Sciatic nerve (tissue), 2 donors: ENCODE measurements at regions not wholly inside any gene's neighbourhood (a gene's known extent, or its start where the extent isn't known, plus 50 kb on each side); places are given as distances from the start of the nearest gene placed in this dataset.
"Not testable (repeated sequence)": the region's sequence is repeated elsewhere in the genome, so short reads cannot be mapped to it uniquely, and the experiment has no call there.

Source experiments
- ATAC-seq: fragments of 200-7000 bp; cut with Tn5 transposase; one replicate; pipeline ENCODE4 v1.9.1; 2020; ENCODE audit warnings: mild to moderate bottlenecking, moderate library complexity
- DNase-seq: peaks from one replicate; pipeline ENCODE4 v3.0.0-alpha.2; 2020; ENCODE audit warnings: low spot score
- intact Hi-C: fragments of 100-400 bp; cut with DNase I; formaldehyde crosslinking; loops from one replicate; pipeline ENCODE4 v1.14.2; 2022
- donor health status: DM: no; HTN: no; CAD: no.
- donor health status: DM: no; HTN: no; CAD: no.

DNA sequence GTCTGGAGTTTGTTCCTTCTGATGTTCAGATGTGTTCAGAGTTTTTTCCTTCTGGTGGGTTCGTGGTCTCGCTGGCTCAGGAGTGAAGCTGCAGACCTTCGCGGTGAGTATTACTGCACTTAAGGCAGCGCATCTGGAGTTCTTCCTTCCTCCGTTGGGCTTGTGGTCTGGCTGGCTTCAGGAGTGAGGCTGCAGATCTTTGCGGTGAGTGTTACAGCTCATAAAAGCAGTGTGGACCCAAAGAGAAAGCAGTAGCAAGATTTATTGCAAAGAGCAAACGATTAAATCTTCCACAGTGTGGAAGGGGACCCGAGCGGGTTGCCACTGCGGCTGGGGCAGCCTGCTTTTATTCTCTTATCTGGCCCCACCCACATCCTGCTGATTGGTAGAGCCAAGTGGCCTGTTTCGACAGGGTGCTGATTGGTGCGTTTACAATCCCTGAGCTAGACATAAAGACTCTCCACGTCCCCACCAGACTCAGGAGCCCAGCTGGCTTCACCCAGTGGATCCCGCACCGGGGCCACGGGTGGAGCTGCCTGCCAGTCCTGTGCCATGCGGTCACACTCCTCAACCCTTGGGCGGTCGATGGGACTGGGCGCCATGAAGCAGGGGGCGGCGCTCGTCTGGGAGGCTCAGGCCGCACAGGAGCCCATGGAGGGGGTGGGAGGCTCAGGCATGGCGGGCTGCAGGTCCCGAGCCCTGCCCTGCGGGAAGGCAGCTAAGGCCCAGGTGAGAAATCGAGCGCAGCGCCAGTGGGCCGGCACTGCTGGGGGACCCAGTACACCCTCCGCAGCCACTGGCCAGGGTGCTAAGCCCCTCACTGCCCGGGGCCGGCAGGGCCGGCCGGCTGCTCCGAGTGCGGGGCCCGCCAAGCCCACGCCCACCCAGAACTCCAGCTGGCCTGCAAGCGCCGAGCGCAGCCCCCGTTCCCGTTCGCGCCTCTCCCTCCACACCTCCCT is 315.3 kb upstream of the SGK1 start:
- ATAC-seq, DNase-seq, intact Hi-C loops: not testable (repeated sequence)

DNA sequence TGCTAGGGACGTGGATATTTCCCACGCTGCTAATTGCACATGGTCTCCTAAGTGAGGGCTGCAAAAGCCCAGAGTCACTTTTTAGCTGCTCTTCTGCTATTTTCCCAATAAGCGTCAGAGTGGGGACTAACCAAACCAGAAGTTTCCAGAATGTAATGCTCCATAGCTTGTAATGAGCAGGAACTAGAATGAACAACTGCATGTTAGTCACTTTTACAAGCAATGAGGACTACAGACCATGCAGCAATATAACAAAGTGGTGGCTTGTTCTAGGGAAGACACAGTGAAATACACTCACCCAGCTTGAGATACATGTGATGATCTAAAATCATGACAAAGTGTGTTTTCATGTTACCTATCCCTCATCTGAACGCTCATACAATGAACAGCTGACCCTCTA is 314.1 kb upstream of the SGK1 start:
- intact Hi-C loops: no loop called here
- peak; percentile 42 for ATAC-seq
- DNase-seq: no peak

DNA sequence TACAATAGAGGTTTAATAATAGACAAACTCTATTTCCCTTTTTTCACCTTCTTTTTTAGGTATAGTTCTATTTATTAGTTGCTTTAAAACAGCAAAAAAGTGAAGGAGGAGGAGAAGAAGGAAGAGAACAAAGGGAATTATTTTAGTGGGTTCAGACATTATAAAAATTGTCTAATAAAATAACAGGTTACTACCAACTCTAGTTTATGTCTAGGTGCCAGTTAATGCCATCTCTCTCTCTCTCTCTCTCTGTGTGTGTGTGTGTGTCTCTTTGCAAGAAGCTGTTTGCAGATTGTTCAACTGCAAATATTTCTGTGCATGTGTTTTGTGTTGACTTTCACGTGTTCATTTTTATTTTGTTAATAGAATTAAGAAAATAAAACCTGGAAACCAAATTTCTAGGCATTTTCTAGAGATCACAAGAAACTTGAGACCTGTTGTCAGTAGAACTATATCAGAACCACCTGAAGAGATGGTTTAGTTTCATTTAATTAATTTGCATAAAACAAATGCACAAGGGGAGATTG is 313.5 kb upstream of the SGK1 start:
- intact Hi-C loops: no loop called here
- ATAC-seq (no peak), DNase-seq (no peak)

DNA sequence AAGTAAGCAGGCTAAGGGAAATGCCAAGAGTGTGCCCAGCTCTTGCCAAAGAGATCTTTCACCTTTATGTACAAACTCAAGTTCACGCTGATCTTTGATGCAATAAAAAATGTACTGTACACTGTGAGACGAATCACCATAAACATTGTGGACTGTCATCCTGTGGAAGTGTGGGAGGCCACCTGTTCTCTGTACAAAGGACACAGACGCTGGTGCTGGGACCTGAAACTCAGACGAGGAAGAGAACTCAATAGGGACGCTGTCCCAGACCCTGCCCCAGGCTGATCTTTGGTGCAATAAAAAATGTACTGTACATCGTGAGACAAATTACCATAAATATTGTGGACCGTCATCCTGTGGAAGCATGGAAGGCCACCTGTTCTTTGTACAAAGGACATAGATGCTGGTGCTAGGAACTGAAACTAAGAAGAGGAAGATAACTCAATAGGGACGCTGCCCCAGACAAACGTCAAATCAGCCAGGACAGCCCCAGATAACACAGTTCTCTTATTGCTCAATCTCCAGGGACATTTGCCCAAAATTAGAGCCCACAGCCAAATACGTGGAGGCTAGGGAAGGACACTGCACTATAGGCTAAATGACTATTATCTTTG is 312.7 kb upstream of the SGK1 start:
- intact Hi-C loops: no loop called here
- DNase-seq (no peak), ATAC-seq (peak; percentile 80)

DNA sequence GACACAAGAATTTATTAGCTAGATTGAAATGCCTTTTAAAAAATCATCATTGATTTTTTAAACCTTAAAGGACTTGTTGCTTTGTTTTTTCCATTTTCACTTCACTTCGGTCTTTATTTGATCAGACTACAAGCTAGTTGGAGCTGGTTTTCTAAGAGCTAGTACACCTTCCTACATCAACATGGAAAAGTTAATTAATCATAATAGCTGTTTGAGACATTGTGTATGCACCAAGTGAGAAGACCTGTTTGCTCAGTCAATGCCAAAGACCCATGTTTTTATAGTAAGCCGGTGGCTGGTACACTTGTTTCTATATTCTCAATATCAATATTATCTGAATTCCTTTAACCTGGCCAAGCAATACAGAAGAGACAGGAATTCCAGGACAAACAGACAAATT is 310.2 kb upstream of the SGK1 start:
- ATAC-seq: no peak
- no peak for DNase-seq
- intact Hi-C loops: no loop called here

DNA sequence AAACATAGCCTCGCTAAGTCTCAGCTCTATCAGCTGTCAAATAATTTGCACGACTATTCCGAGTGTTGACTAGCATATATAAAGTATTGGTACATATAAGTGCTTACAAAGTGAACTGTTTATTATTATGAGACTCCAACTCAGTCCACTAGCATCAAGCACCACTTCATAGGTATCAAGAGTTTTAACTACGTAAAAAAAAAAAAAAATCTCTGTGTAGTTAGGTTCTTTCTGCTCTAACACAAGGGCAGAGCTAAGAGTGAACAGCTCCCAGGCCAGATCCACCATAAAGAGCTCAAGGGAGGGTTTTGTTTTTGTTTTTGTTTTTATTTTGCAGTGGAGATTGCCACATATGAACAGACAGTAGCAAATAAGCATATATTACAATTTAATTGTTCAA is 309.8 kb upstream of the SGK1 start:
- intact Hi-C loops: no loop called here
- DNase-seq (no peak), ATAC-seq (no peak)

DNA sequence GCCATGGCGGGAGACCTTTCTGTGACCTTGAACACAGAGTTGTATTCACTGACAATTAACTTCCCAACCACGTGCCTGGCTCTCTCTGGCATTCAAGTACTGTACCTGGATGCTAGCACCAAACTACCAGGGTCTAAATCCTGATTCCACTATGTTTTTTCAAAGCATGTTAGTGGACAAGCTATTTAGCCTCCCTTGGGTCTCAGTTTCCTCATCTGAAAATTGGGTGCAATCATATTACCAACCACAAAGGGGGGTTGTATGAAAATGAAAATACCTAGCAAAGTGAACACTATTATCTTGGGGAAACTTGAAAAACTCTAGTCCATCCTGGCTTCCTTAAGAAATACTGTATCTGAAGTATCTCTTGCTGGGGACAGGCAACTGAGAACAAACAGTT is 308.7 kb upstream of the SGK1 start:
- DNase-seq (no peak), ATAC-seq (no peak)
- intact Hi-C loops: no loop called here

DNA sequence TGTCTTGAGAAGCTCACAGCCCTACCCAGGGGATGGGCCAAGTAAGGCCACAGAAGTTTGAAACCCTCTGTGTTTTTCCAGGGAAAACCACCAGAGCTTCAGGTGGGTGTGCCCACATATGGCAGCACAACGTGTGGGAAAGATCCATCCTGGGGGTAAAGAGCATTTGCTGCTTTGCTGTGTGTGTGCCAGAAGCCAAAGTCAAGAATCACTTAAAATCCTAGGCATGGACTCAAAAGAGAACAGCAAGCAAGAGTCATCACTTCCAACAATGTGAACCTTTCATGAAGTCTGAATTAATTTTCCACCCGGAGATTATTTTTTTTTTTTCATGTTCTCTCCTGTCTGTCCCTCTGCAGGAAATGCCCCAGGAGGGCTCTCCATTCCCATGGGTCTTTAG is 308.2 kb upstream of the SGK1 start:
- DNase-seq: no peak
- ATAC-seq: no peak
- intact Hi-C loops: no loop called here

DNA sequence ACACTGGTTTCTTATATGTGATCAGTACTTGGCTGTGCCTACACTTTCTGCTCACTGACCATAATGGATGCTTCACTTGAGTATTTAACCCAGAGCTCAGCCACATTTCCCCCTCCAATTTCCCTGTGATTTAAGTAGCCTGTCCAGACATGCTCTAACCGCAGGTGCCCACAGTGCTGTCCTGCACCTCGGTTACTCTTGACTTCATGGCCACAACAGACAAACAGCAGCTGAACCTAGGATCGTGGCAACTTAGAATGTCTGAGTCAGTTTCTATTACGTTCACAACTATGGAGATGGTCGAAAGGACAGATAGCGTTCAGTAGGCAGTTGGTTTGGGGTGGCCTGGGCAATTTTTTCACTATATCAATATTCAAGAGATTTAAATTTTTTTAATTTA is 306.9 kb upstream of the SGK1 start:
- intact Hi-C loops: no loop called here
- DNase-seq (no peak), ATAC-seq (no peak)

DNA sequence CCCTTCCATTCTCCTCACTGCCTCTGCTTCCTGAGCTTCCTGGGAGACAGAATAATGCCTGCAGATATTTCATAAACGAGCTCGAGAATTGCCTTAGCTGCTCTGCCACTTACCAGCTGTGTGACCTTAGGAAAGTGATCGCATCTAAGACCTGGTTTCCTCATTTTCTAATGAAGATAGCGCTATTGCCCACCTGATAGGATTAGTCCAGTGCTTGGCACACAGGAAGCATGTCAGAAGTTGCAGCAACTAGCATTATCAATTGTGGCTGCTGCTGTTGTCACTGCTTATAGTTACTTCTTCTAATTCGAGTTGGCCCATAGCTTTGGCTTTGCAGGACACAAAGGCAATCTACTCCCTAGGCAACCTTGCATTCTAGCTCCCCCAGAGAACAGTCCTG is 305.5 kb upstream of the SGK1 start:
- intact Hi-C loops: no loop called here
- DNase-seq (no peak), ATAC-seq (no peak)

DNA sequence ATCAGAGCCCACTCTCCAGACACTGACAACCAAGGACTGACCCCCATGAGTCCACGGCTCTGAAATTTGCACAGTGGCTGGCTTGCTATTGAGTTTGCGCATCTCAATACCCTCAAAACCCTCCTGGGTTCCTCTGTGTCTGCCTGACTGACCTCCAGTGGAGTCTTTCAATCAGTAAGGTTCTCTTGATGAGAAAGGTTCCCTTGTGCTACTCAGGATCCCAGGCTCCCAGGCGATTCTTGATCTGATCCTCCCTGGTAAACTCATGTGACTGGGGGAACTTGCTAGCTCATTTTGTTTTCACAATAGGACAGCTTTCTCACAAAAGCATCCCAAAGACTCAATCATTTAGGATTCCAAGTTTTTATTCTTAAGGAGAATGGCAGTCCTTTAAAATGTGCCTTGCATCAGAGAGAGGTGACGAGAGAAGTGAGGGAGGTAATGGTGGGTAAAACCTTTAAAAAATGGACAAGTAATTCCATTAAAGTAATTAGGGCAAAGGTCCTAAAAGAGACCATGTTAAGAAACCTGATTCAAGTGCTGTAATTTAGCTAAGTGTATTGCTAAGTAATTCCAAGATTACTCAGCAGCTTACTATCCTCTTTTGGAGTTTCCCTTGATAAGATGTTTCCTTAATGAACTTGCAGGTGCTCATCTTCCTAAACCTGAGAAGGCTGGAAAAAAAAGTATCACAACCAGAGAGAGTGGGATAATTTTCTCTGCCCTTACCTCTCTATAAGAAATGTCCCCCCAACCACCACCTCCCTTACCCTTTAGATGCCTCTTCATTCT is 304.7 kb upstream of the SGK1 start:
- ATAC-seq (no peak), DNase-seq (no peak)

DNA sequence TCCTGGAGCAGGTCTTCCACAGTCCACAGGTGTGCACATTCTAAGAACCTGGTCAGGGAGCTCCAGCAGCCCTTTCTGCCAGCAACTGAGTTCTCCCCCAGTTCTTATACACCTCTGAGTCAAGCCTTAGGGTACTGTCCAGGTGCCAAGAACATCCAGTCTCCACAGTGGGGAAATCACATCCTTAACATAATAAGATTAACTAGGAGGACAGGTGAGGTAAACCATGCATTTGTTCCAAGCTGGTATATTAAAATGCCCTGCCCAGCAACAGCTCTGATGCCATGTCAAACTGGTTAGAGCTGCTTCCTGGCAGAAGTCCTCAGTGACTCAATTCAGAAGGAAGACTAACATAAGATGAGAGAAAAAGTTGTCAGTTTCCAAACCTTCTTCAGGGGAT is 303.9 kb upstream of the SGK1 start:
- ATAC-seq (no peak), DNase-seq (no peak)
- intact Hi-C loops: no loop called here

More for the DNA sequence above, 304.7 kb upstream of the SGK1 start:
- intact Hi-C loops: no loop called here

DNA sequence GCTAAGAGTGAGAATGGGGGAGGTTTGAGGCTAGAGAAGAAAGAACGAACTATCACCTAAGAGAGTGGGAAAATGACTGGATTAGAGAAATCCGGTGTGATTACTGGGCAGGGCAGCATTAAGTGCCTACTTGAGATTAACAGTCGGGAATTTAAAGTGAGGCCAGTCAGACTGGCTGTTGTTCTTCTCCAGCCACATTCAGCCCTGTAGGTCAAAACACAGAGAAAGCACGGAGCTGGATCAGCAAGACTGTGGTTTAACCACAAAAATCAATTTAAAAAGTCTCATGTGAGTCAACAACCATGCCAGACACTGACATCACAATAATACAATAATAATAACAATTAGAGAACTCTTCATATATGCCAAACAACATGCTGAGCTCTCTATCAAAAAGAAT is 301.9 kb upstream of the SGK1 start:
- intact Hi-C loops: no loop called here
- DNase-seq (no peak), ATAC-seq (no peak)

DNA sequence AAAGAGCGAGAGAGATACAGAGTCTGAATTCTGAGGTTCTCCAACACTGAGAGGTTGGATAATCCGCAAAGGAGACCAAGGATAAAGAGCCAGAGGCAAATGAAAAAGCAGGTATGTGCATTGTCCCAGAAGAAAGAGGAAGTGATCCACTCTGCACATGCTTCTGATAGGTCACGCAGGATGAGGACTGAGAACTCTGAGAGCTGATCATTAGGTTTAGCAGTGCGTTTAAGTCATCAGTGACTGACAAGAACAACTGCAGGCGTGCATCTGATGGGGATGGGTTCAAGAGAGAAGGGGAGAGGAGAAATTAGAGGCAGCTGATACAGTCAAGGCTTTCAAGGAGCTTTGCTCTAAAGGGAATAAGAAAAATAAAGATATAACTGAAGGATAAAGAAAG is 301.2 kb upstream of the SGK1 start:
- ATAC-seq (no peak), DNase-seq (no peak)
- intact Hi-C loops: no loop called here

DNA sequence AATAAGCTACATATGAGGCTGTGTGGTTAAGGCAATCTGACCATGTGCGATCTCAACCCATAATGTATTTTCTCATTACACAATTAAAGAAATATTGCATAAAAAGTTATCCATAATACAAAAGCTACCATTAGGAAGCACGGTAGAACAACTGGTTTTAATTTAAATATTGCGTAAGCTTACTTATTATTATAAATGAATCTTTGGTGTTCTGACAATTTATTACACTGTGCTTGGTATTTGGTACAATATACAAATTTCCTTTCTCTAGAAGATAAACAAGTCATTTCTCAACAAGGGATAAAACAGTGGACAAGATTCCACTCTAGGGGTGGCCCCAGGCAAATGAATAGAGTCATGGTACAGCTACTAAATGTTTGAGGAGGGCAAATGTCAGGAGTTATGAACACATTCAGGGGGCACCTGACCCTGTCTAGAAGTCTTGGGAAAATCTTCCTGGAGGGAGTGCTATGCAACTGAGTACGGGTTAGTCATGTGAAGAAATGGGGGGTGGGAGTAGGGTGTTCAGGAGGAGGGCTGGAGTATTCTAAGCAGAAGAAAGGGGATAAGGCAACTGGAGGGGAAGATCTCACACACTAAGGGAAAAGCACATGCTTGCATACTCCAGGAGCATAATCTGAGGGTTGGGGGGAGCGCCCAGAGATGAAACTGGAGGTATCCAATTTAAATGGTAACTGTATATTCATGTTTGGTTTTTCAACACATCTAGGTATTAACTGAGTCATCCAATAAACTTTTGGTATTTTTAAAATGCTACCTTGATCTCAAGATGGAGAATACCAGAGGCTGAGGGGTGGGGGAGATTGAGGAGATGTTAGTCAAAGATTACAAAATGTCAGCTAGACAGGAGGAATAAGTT is 296.9 kb upstream of the SGK1 start:
- DNase-seq (no peak), ATAC-seq (no peak)
- intact Hi-C loops: no loop called here

DNA sequence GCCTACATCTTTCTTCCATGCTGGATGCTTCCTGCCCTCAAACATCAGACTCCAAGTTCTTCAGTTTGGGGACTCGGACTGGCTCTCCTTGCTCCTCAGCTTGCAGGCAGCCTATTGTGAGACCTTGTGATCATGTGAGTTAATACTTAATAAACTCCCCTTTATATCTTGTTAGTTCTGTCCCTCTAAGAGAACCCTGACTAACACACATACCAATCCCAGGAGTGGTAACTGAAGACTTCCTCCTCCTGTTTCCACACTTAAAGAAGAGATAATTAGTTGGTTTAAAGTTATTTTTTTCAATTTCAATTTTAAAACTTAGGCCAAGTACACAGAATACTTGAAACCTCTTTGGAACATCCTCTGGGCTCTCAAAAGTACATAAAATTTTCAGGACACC is 294.2 kb upstream of the SGK1 start:
- DNase-seq, ATAC-seq, intact Hi-C loops: not testable (repeated sequence)

DNA sequence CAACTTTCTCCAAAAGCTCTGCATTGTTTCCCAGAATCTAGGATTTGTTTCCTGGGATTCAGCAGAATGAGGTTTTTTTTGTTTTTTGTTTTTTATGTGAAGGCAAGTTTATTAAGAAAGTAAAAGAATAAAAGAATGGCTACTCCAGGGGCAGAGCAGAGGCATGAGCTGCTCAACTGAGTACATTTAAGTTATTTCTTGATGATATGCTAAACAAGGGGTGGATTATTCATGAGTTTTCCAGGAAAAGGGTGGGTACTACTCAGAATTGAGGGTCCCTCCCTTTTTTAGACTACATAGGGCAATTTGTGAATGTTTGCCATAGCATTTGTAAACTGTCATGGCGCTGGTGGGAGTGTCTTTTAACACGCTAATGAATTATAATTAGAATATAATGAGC is 292.5 kb upstream of the SGK1 start:
- intact Hi-C loops: no loop called here
- no peak for DNase-seq
- no peak for ATAC-seq

DNA sequence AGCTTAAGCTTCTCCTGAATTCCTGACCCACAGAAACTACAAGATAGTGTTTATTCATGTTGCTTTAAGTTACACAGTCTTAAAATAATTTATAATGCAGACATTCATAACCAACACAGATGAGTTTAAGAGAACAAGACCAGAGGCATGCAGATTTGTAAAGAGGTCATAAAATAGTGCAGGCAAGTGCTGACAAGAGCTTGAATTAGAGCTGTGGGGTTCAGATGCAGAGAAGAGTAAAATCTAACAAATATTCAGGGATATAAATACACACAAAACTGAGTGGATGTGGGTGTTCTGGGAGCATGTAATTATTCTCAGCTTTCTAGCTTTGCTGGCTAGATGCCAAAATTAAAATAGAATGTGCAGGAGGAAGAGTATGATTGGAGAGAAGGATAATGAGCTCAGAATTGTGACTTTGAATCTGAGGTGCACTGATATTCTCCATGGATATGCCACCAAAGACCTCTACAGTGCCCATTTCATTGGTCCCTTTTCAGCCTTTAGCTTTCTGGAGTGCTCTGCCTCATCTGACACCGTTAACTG is 291.9 kb upstream of the SGK1 start:
- ATAC-seq (no peak), DNase-seq (no peak)
- intact Hi-C loops: no loop called here
